HAP-1 (cell line): ENCODE measurements at regions not wholly inside any gene's neighbourhood (a gene's known extent, or its start where the extent isn't known, plus 50 kb on each side); places are given as distances from the start of the nearest gene placed in this dataset.

Experiments
- DNase-seq, 2 experiments: peaks; one replicate each; pipeline ENCODE4 v3.0.0-alpha.2; 2016 to 2020; ENCODE audit warnings: low spot score in 2 of 2
- H3K27me3 ChIP-seq: fragments of 250-450 bp; sonication (Bioruptor Pico); 2 replicates; pipeline ENCODE4 v1.5.1; 2020; ENCODE audit warnings: low read depth, mild to moderate bottlenecking, moderate library complexity
- H3K36me3 ChIP-seq: fragments of 250-450 bp; sonication (Bioruptor Pico); replicated peaks from 2 replicates; pipeline ENCODE4 v1.5.1; 2020; ENCODE audit warnings: mild to moderate bottlenecking
- H3K4me1 ChIP-seq: fragments of 250-450 bp; sonication (Bioruptor Pico); 2 replicates; pipeline ENCODE4 v1.5.1; 2020; ENCODE audit warnings: mild to moderate bottlenecking
- H3K4me3 ChIP-seq: fragments of 250-450 bp; sonication (Bioruptor Pico); 2 replicates; pipeline ENCODE4 v1.5.1; 2020; ENCODE audit warnings: mild to moderate bottlenecking, moderate library complexity
- H3K9me3 ChIP-seq: fragments of 250-450 bp; sonication (Bioruptor Pico); 2 replicates; pipeline ENCODE4 v1.5.1; 2020; ENCODE audit warnings: mild to moderate bottlenecking, moderate library complexity
- in situ Hi-C: fragments of 300-500 bp; cut with MboI; formaldehyde crosslinking; loops from 3 replicates; pipeline ENCODE4 v1.14.3; 2020; ENCODE audit warnings: low sequenced_read_pairs, inconsistent platforms, mixed read lengths

DNA sequence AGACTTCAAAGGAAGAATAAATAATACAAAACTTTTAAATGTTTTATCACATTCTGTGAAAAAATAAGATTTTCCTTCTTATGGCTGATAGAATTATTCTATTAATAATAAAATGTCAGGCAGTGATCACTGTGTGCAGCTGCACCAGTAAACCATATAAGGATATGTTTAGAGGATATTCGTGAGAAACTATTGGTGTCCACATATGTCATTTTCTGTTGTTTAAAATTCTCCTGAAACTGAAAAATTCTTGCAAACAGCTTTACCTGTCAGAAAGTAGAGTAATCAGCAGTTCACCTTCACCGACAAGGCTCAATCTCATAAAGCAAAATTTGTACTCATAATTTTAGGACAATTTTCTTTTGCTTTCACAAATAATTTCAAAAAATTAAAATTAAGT lies 170.1 kb upstream of the KCNH7 start:
- H3K4me3 ChIP-seq, result no peak overlapping the region
- H3K36me3 ChIP-seq, result no peaks in the 10 kb centered on the region
- H3K9me3 ChIP-seq, result no peaks in the 10 kb centered on the region
- in situ Hi-C loops, result no loop called here
- no peaks in the 10 kb centered on the region for H3K27me3 ChIP-seq
- no peak for DNase-seq
- no peaks in the 10 kb centered on the region for H3K4me1 ChIP-seq

DNA sequence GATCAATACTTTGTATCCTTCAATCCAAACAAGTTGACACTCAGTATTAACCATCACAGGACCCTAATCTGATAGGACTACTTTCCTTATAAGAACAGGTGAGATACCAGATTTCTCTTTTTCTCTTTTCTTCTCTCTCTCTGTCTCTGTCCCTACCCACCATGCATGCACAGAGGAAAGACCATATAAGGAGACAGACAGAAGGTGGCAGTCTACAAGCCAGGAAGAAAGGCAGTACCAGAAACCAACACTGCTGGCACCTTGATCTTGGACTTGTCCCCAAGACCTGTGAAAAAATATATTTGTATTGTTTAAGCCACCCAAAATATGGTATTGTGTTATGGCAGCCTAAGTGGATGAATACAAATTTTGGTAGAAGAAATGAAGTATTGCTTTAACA lies 156.2 kb upstream of the KCNH7 start:
- no peaks in the 10 kb centered on the region for H3K4me1 ChIP-seq
- H3K4me3 ChIP-seq, result no peak overlapping the region
- no peak for DNase-seq
- no peaks in the 10 kb centered on the region for H3K36me3 ChIP-seq
- in situ Hi-C loops, result no loop called here
- no peaks in the 10 kb centered on the region for H3K27me3 ChIP-seq
- no peaks in the 10 kb centered on the region for H3K9me3 ChIP-seq

DNA sequence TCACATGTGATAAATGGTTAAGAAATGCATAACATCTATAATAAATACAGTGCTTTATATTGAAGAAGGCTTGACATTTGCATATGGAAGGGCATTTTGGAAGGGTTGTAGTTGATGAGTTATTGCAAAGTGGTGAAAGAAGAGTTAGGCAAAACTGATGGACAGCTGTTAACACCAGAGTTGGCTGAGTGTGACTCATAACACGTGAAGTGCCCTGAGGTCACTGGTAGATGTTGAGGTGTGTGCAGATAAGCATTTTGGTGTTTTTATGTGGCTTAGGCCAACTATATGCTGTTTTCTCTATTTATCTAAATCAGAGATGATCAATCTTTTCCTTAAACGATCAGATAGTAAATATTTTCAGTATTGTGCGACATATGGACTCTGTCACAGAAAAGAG lies 154.3 kb upstream of the KCNH7 start:
- Histone ChIP-seq H3K9me3 (no peaks in the 10 kb centered on the region), H3K36me3 (no peaks in the 10 kb centered on the region), H3K27me3 (no peaks in the 10 kb centered on the region), H3K4me1 (no peaks in the 10 kb centered on the region), H3K4me3 (no peak overlapping the region)
- in situ Hi-C loops, result no loop called here
- DNase-seq, result no peak

DNA sequence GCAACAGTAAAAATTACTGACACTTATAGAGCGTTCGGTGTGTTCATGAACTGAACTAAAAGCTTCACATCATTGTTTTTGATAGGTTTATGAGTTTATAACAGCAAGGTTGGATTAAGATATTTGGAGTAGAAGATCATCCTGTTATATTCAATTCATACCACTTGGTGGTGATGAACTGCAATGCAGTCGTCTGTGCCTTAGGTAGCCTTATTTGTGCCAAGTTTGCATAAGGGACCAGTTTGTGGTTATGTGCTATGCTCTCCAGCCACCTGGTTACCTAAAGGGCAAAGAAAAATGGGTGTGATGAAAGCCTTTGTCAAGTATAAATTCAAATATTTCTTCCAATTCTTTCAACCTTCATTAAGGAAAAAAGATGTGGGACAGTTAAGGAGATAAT lies 150.9 kb upstream of the KCNH7 start:
- H3K4me1 ChIP-seq, result no peaks in the 10 kb centered on the region
- in situ Hi-C loops, result no loop called here
- H3K4me3 ChIP-seq, result no peak overlapping the region
- no peaks in the 10 kb centered on the region for H3K27me3 ChIP-seq
- no peaks in the 10 kb centered on the region for H3K36me3 ChIP-seq
- DNase-seq, result no peak
- no peaks in the 10 kb centered on the region for H3K9me3 ChIP-seq

DNA sequence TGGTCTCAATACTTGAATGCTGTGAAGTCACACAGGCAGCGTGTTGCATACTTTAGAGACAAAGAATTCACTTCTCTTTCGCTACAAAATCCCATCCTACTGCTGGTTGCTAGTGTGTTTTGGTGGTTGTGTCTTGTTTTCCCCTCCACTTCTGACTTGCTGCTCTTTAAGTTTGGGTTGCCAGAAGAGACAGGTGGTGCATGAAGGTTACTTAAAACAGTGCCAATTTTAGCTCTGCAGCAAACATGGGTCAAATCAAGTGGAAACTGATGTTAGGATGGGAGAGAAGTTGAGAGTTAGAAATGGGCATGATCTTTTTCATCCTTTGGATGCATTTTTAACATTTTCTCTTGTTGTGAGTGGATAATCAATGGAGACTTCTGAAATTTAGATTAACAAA lies 136.2 kb upstream of the KCNH7 start:
- H3K36me3 ChIP-seq, result no peaks in the 10 kb centered on the region
- H3K27me3 ChIP-seq, result no peaks in the 10 kb centered on the region
- in situ Hi-C loops, result no loop called here
- no peak overlapping the region for H3K4me3 ChIP-seq
- no peaks in the 10 kb centered on the region for H3K4me1 ChIP-seq
- DNase-seq, result no peak
- H3K9me3 ChIP-seq, result no peaks in the 10 kb centered on the region

DNA sequence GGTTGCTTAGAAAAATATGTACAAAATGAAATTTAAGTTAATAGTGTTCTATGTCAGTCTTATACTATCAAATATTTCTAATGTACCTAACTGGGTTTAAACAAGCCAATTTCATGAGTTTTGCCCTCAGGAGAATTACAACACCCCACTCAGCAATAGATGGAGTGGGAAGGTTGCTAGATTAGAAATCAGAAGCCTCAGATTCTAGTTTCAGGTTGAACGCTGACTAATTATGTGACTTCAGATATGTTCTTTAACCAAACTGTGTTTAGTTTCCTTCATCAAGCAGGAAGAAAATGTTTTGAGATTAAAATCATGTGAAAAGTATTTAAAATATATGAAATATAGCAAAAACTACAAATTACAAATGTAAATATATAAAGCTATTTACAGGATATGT lies 133.8 kb upstream of the KCNH7 start:
- Histone ChIP-seq H3K4me1 (no peaks in the 10 kb centered on the region), H3K9me3 (no peaks in the 10 kb centered on the region), H3K27me3 (no peaks in the 10 kb centered on the region), H3K36me3 (no peaks in the 10 kb centered on the region), H3K4me3 (no peak overlapping the region)
- in situ Hi-C loops, result no loop called here
- no peak for DNase-seq

DNA sequence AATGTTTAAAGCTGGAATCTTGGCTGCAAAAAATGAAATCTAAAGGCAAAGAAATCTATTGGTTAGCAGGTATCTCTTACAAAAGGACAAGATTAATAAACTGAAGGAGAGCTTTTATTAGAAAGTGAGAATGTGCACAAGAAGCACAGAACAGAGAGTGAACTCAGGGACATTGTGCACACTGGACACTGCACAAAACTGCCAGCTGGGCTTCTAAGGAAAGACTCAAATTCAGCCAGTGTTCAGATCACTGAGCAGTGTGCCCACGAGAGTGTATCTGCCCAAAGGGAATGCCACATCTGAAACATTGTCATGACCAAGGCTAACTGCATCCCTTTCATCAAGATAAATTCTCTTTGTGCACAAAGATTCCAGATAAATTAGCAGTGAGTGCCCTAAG lies 129.7 kb upstream of the KCNH7 start:
- H3K4me3 ChIP-seq, result no peak overlapping the region
- no peaks in the 10 kb centered on the region for H3K9me3 ChIP-seq
- in situ Hi-C loops, result no loop called here
- DNase-seq, result no peak
- no peaks in the 10 kb centered on the region for H3K4me1 ChIP-seq
- no peaks in the 10 kb centered on the region for H3K27me3 ChIP-seq
- H3K36me3 ChIP-seq, result no peaks in the 10 kb centered on the region

DNA sequence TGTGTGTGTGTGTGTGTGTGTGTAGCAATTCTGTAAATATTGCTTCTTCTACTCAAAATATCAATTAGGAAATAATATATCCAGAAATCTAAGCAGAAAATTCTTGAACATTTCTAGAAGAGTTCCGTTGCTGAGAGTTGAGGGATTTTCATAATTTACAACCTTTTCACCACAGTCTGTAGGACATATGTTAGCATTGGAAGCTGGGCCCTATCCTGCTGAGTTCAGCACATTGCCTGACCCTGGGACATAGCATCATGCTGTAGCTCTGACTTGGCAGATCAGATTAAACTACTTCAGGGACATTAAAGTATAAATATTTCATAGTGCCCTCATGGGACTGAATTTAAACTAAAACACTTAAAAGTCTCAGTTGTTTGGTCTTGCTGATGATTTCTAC lies 129.2 kb upstream of the KCNH7 start:
- H3K4me1 ChIP-seq, result no peaks in the 10 kb centered on the region
- H3K9me3 ChIP-seq, result no peaks in the 10 kb centered on the region
- in situ Hi-C loops, result no loop called here
- H3K27me3 ChIP-seq, result no peaks in the 10 kb centered on the region
- no peaks in the 10 kb centered on the region for H3K36me3 ChIP-seq
- no peak overlapping the region for H3K4me3 ChIP-seq
- no peak for DNase-seq

- H3K9me3 ChIP-seq, result no peaks in the 10 kb centered on the region
- no peak for DNase-seq
- H3K4me1 ChIP-seq, result no peaks in the 10 kb centered on the region
- in situ Hi-C loops, result no loop called here
- H3K27me3 ChIP-seq, result no peaks in the 10 kb centered on the region
- H3K4me3 ChIP-seq, result no peak overlapping the region
- no peaks in the 10 kb centered on the region for H3K36me3 ChIP-seq
These were observed 128.6 kb upstream of the KCNH7 start for GRCh38 chr2:162967147-162967546.

DNA sequence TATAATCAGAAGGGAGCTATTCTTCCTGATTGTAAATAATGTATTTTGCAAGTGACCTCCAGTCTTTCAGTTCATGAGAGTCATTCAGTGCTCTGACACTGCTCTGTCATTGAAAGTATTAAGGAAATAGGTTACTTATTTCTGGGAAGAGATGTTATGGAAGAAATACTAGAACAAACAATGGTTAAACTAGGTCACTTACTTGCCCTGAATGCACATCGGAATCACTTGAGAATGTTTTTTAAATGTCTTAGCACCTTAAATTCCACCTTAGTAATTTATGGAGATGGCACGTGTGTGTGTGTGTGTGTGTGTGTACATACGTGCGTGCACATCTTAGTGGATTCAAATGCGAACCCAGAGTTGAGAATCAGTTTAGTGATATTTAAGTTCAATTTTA lies 126.6 kb upstream of the KCNH7 start:
- in situ Hi-C loops, result no loop called here
- Histone ChIP-seq H3K9me3 (no peaks in the 10 kb centered on the region), H3K4me1 (no peaks in the 10 kb centered on the region), H3K27me3 (no peaks in the 10 kb centered on the region), H3K4me3 (no peak overlapping the region), H3K36me3 (no peaks in the 10 kb centered on the region)
- DNase-seq, result no peak

DNA sequence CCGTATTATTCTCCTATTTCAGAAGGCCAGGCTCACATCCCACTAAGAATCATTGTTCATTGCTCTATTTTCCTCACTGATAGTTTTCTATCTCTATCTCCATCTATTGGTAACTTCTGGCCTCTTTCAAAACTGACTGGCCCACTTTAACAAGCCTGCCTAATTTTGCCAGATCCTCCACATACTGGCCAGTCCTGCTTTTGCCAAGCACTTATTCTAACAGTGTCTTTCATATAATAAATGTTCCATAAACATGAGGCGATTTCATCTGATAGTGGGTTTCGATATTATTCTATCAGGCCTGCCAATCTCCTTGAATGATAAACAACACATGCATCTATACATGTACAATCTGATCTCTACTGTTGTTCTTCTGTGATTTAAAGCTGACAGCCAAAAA lies 125.9 kb upstream of the KCNH7 start:
- no peaks in the 10 kb centered on the region for H3K27me3 ChIP-seq
- no peaks in the 10 kb centered on the region for H3K36me3 ChIP-seq
- no peak overlapping the region for H3K4me3 ChIP-seq
- in situ Hi-C loops, result no loop called here
- no peaks in the 10 kb centered on the region for H3K9me3 ChIP-seq
- H3K4me1 ChIP-seq, result no peaks in the 10 kb centered on the region
- no peak for DNase-seq

DNA sequence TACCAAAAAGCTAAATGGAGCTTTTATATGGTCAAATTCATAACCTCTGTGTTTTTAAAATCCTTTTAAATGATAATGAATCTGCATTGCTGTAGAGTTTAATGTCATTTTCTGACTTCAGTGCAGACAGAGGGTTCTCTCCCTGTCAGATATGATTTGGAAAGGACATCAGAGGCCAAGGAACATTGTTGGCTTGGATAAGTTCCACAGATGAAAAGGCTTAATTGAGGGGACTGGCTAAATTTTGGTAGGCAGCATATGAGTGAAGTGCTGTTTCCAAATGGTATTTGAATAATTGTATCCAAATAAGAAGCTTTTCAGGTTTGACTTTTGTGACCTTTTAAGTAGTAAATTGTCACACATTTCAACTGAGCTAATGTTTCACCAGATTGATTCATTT lies 124.6 kb upstream of the KCNH7 start:
- Histone ChIP-seq H3K4me1 (no peaks in the 10 kb centered on the region), H3K4me3 (no peak overlapping the region), H3K36me3 (no peaks in the 10 kb centered on the region), H3K9me3 (no peaks in the 10 kb centered on the region), H3K27me3 (no peaks in the 10 kb centered on the region)
- in situ Hi-C loops, result no loop called here
- DNase-seq, result no peak

GRCh38 chr2:162945785-162946184 lies 107.2 kb upstream of the KCNH7 start:
- H3K9me3 ChIP-seq, result no peaks in the 10 kb centered on the region
- DNase-seq, result no peak
- no peak overlapping the region for H3K4me3 ChIP-seq
- in situ Hi-C loops, result no loop called here
- no peaks in the 10 kb centered on the region for H3K36me3 ChIP-seq
- H3K27me3 ChIP-seq, result no peaks in the 10 kb centered on the region
- H3K4me1 ChIP-seq, result no peaks in the 10 kb centered on the region

DNA sequence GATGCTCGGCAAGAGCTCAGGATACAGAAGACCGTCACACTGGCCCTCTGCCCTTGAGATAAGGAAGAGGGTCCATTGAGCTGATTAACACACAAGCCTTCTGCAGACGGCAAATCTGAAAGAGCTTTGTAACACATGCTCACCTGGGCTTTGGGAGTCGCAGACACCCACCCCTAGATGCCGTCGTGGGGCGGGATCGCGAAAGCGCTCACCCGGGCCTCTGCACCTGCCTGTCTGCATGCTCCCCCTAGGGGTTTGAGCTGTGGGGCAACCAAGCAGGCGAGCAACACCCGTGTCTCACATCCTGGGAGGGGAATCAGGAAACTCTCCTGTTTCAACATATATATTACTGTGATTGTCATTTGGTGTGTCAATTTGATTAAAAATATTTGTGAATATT lies 99.8 kb upstream of the KCNH7 start:
- H3K4me3 ChIP-seq, result no peak overlapping the region
- in situ Hi-C loops, result no loop called here
- no peak for DNase-seq
- no peaks in the 10 kb centered on the region for H3K27me3 ChIP-seq
- no peaks in the 10 kb centered on the region for H3K4me1 ChIP-seq
- H3K9me3 ChIP-seq, result no peaks in the 10 kb centered on the region
- no peaks in the 10 kb centered on the region for H3K36me3 ChIP-seq

GRCh38 chr2:162934191-162934590 lies 95.6 kb upstream of the KCNH7 start:
- no peaks in the 10 kb centered on the region for H3K9me3 ChIP-seq
- no peak overlapping the region for H3K4me3 ChIP-seq
- H3K27me3 ChIP-seq, result no peaks in the 10 kb centered on the region
- no peaks in the 10 kb centered on the region for H3K36me3 ChIP-seq
- H3K4me1 ChIP-seq, result no peaks in the 10 kb centered on the region
- no peak for DNase-seq
- in situ Hi-C loops, result no loop called here
